Hepatocyte (in vitro differentiated cells): ENCODE measurements at regions not wholly inside any gene's neighbourhood (a gene's known extent, or its start where the extent isn't known, plus 50 kb on each side); places are given as distances from the start of the nearest gene placed in this dataset.

ENCODE experiments used
- DNase-seq: peaks from one replicate; pipeline ENCODE4 v3.0.0-alpha.2; 2016; ENCODE audit warnings: low spot score
- H2AFZ ChIP-seq: fragments of 200-600 bp; sonication (generic); 2 replicates; pipeline ENCODE4 v1.6.0; 2016; ENCODE audit warnings: antibody characterized with exemption, mild to moderate bottlenecking
- H3K27ac ChIP-seq: fragments of 200-600 bp; sonication (generic); 2 replicates; pipeline ENCODE4 v1.5.1; 2016; ENCODE audit warnings: mild to moderate bottlenecking
- H3K27me3 ChIP-seq: fragments of 200-600 bp; sonication (generic); 2 replicates; pipeline ENCODE4 v1.6.1; 2016
- H3K36me3 ChIP-seq: fragments of 200-600 bp; sonication (generic); replicated peaks from 2 replicates; pipeline ENCODE4 v1.5.1; 2016; ENCODE audit warnings: low read depth; ENCODE audit not compliant: insufficient read depth
- H3K4me1 ChIP-seq: fragments of 200-600 bp; sonication (generic); 2 replicates; pipeline ENCODE4 v1.5.1; 2016; ENCODE audit warnings: mild to moderate bottlenecking, moderate library complexity; ENCODE audit not compliant: insufficient read depth
- H3K4me2 ChIP-seq: fragments of 200-600 bp; sonication (generic); 2 replicates; pipeline ENCODE4 v1.6.0; 2016
- H3K4me3 ChIP-seq: fragments of 200-600 bp; sonication (generic); 2 replicates; pipeline ENCODE4 v1.5.1; 2016; ENCODE audit warnings: mild to moderate bottlenecking
- H3K79me2 ChIP-seq: fragments of 200-600 bp; sonication (generic); 2 replicates; pipeline ENCODE4 v1.6.0; 2017; ENCODE audit warnings: mild to moderate bottlenecking
- H3K9me2 ChIP-seq: fragments of 200-600 bp; sonication (generic); replicated peaks from 2 replicates; pipeline ENCODE4 v1.6.0; 2017; ENCODE audit warnings: mild to moderate bottlenecking; ENCODE audit not compliant: insufficient read depth
- H3K9me3 ChIP-seq: fragments of 200-600 bp; sonication (generic); 2 replicates; pipeline ENCODE4 v1.5.1; 2016; ENCODE audit warnings: low read depth, mild to moderate bottlenecking
- H4K20me1 ChIP-seq: fragments of 200-600 bp; sonication (generic); 2 replicates; pipeline ENCODE4 v1.6.0; 2016; ENCODE audit warnings: mild to moderate bottlenecking; ENCODE audit not compliant: insufficient read depth, poor library complexity, severe bottlenecking
- CTCF ChIP-seq: fragments of 200-600 bp; sonication (generic); IDR thresholded peaks from 2 replicates; pipeline ENCODE4 v1.5.1; 2016; ENCODE audit warnings: antibody characterized with exemption, mild to moderate bottlenecking; ENCODE audit not compliant: poor library complexity
- EZH2 ChIP-seq: fragments of 200-600 bp; sonication (generic); IDR thresholded peaks from 2 replicates; pipeline ENCODE4 v1.6.1; 2016; ENCODE audit warnings: antibody characterized with exemption, mild to moderate bottlenecking, borderline replicate concordance
- EZH2phosphoT487 ChIP-seq: fragments of 200-600 bp; sonication (generic); IDR thresholded peaks from one replicate; pipeline ENCODE4 v1.6.1; 2018; ENCODE audit warnings: antibody characterized with exemption, mild to moderate bottlenecking, low read depth, moderate library complexity; ENCODE audit not compliant: unreplicated experiment, severe bottlenecking
- WGBS: methylation state at CpG from one replicate; pipeline ENCODE4 v1.1.6; 2016; ENCODE audit warnings: low lambda C conversion rate; ENCODE audit errors: missing lambda C conversion rate; 5-methylcytosine and 5-hydroxymethylcytosine counted together

- H3K4me2 ChIP-seq = peak overlapping the region; percentile 59
Observed at GRCh38 chr3:144141074-144141473, 169.5 kb downstream of the DIPK2A start.

GRCh38 chr3:144141496-144141895 is 169.9 kb downstream of the DIPK2A start:
- H3K9me2 ChIP-seq = no peaks in the 10 kb centered on the region
- no peak for TF ChIP-seq EZH2phosphoT487
- TF ChIP-seq EZH2 = no peak
- no peak for TF ChIP-seq CTCF
- H3K36me3 ChIP-seq = no peaks in the 10 kb centered on the region
- H3K27ac ChIP-seq = peak overlapping the region; percentile 76
- H3K4me3 ChIP-seq = no peak overlapping the region
- no peaks in the 10 kb centered on the region for H3K27me3 ChIP-seq
- H3K4me1 ChIP-seq = peaks cover 11% of the 10 kb centered on the region
- H3K4me2 ChIP-seq = peak overlapping the region; percentile 59
- H3K79me2 ChIP-seq = no peaks in the 10 kb centered on the region
- no peaks in the 10 kb centered on the region for H3K9me3 ChIP-seq
- 86% methylated on average over 1 of the region's 1 CpG for WGBS
- DNase-seq = no peak
- no peaks in the 10 kb centered on the region for H4K20me1 ChIP-seq
- H2AFZ ChIP-seq = no peak overlapping the region

More at GRCh38 chr3:144141074-144141473, 169.5 kb downstream of the DIPK2A start:
- Histone ChIP-seq H2AFZ (no peak overlapping the region), H4K20me1 (no peaks in the 10 kb centered on the region), H3K4me3 (no peak overlapping the region), H3K27me3 (no peaks in the 10 kb centered on the region), H3K9me3 (no peaks in the 10 kb centered on the region), H3K79me2 (no peaks in the 10 kb centered on the region), H3K27ac (no peak overlapping the region), H3K36me3 (no peaks in the 10 kb centered on the region), H3K9me2 (no peaks in the 10 kb centered on the region), H3K4me1 (peaks cover 11% of the 10 kb centered on the region)
- 81% methylated on average over 2 of the region's 2 CpGs for WGBS
- no peak for DNase-seq
- TF ChIP-seq EZH2 (no peak), EZH2phosphoT487 (no peak), CTCF (no peak)

- WGBS = 39% methylated on average over 5 of the region's 5 CpGs
- Histone ChIP-seq H2AFZ (peak overlapping the region; percentile 20), H3K27me3 (no peaks in the 10 kb centered on the region), H3K4me3 (no peak overlapping the region), H3K27ac (peak overlapping the region; percentile 76), H3K36me3 (no peaks in the 10 kb centered on the region), H3K9me3 (no peaks in the 10 kb centered on the region), H3K4me2 (peak overlapping the region; percentile 59), H4K20me1 (no peaks in the 10 kb centered on the region), H3K79me2 (no peaks in the 10 kb centered on the region), H3K4me1 (peaks cover 11% of the 10 kb centered on the region), H3K9me2 (no peaks in the 10 kb centered on the region)
- TF ChIP-seq EZH2 (no peak), CTCF (no peak)
- DNase-seq = peak; percentile 44
Observed at GRCh38 chr3:144142151-144142840, 170.7 kb downstream of the DIPK2A start.

GRCh38 chr3:144148356-144148755 is 176.7 kb downstream of the DIPK2A start:
- H3K79me2 ChIP-seq = no peaks in the 10 kb centered on the region
- H4K20me1 ChIP-seq = no peaks in the 10 kb centered on the region
- H3K4me2 ChIP-seq = no peak overlapping the region
- no peak overlapping the region for H2AFZ ChIP-seq
- DNase-seq = no peak
- no peaks in the 10 kb centered on the region for H3K36me3 ChIP-seq
- H3K9me3 ChIP-seq = no peaks in the 10 kb centered on the region
- H3K4me1 ChIP-seq = no peaks in the 10 kb centered on the region
- no peak overlapping the region for H3K4me3 ChIP-seq
- WGBS = 98% methylated on average over 2 of the region's 2 CpGs
- H3K27ac ChIP-seq = no peak overlapping the region
- no peaks in the 10 kb centered on the region for H3K9me2 ChIP-seq
- TF ChIP-seq EZH2 (no peak), EZH2phosphoT487 (no peak)
- no peaks in the 10 kb centered on the region for H3K27me3 ChIP-seq
